GM12864 (cell line): ENCODE measurements at regions not wholly inside any gene's neighbourhood (a gene's known extent, or its start where the extent isn't known, plus 50 kb on each side); places are given as distances from the start of the nearest gene placed in this dataset.
"Not testable (repeated sequence)": the region's sequence is repeated elsewhere in the genome, so short reads cannot be mapped to it uniquely, and the experiment has no call there.

Source experiments
- DNase-seq: peaks from one replicate; pipeline ENCODE4 v3.0.0-alpha.2; 2011; ENCODE audit warnings: low read depth
- H3K4me3 ChIP-seq: 2 replicates; pipeline ENCODE4 v1.5.1; 2011; ENCODE audit warnings: mild to moderate bottlenecking, low read depth, low read length, control low read depth
- CTCF ChIP-seq: IDR thresholded peaks from 2 replicates; pipeline ENCODE4 v1.5.1; 2011; ENCODE audit warnings: low read depth, mild to moderate bottlenecking, moderate library complexity, low read length, control low read depth, inconsistent platforms; ENCODE audit errors: missing control alignments

GRCh38 chr12:46652692-46653091 is 173.1 kb downstream of the SLC38A4 start:
- no peak for DNase-seq
- no peak overlapping the region for H3K4me3 ChIP-seq
- TF ChIP-seq CTCF, result no peak

GRCh38 chr12:46650688-46651087 is 175.1 kb downstream of the SLC38A4 start:
- no peak for TF ChIP-seq CTCF
- no peak for DNase-seq
- no peak overlapping the region for H3K4me3 ChIP-seq

DNA sequence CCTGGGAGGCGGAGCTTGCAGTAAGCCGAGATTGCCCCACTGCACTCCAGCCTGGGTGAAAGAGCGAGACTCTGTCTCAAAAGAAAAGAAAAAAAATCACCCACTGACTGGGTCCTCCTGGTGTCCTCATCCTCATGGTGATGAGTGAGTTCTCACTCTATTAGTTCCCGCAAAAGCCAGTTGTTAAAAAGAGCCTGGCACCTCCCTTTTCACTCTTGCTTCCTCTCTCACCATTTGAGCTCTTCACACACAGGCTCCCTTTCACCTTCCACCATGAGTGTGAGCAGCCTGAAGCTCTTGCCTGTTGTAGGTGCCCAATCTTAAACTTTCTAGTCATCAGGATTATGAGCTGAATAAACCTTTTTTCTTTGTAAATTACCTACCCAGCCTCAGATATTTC is 176.4 kb downstream of the SLC38A4 start:
- no peak overlapping the region for H3K4me3 ChIP-seq
- no peak for TF ChIP-seq CTCF
- DNase-seq, result no peak

GRCh38 chr12:46647034-46647433 is 178.8 kb downstream of the SLC38A4 start:
- DNase-seq, result no peak
- no peak overlapping the region for H3K4me3 ChIP-seq
- no peak for TF ChIP-seq CTCF

DNA sequence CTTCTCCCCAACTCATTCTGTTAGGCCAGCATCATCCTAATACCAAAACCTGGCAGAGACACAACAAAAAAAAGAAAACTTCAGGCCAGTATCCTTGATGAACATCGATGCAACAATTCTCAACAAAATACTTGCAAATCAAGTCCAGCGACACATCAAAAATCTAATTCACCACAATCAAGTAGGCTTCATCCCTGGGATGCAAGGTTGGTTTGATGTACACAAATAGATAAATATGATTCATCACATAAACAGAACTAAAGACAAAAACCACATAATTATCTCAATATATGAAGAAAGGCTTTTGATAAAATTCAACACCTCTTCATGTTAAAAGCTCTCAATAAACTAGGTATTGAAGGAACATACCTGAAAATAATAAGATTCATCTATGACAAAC is 184.1 kb downstream of the SLC38A4 start:
- H3K4me3 ChIP-seq, DNase-seq: not testable (repeated sequence)

- no peak overlapping the region for H3K4me3 ChIP-seq
- no peak for TF ChIP-seq CTCF
- DNase-seq, result no peak
Measured at GRCh38 chr12:46635818-46636217, 190.0 kb downstream of the SLC38A4 start.

GRCh38 chr12:46629331-46630229 is 196.2 kb downstream of the SLC38A4 start:
- no peak overlapping the region for H3K4me3 ChIP-seq

More at GRCh38 chr12:46629331-46630229, 196.2 kb downstream of the SLC38A4 start:
- no peak for TF ChIP-seq CTCF
- no peak for DNase-seq
